GM18508 (cell line): ENCODE measurements at regions not wholly inside any gene's neighbourhood (a gene's known extent, or its start where the extent isn't known, plus 50 kb on each side); places are given as distances from the start of the nearest gene placed in this dataset.

ENCODE experiments used
- ATAC-seq: cut with Tn5 transposase; IDR thresholded peaks from one replicate; pipeline ENCODE4 v1.9.1; 2021; ENCODE audit warnings: moderate number of reproducible peaks; ENCODE audit not compliant: insufficient read depth, unreplicated experiment

- no peak for ATAC-seq
Observed at GRCh38 chr22:47586946-47587345, 824.5 kb downstream of the TBC1D22A start.

DNA sequence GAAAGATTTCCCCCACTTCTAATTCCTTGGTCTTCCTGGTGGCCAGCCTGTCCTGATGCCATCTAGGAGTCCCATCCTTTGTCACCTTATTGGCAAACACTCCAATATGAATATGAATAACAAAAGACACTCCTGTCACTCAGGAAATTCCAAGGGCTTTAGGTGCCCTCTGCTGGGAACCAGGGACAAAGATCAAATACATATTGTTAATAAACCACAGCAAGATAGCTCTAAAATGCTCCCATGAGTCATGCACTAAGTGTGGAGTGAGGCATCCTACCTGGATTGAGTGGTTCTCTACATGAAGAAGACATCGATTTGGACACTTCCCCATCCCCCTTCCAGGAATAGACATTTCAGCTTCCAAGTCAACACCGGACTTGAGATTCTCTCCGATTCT lies 823.6 kb downstream of the TBC1D22A start:
- ATAC-seq: no peak

DNA sequence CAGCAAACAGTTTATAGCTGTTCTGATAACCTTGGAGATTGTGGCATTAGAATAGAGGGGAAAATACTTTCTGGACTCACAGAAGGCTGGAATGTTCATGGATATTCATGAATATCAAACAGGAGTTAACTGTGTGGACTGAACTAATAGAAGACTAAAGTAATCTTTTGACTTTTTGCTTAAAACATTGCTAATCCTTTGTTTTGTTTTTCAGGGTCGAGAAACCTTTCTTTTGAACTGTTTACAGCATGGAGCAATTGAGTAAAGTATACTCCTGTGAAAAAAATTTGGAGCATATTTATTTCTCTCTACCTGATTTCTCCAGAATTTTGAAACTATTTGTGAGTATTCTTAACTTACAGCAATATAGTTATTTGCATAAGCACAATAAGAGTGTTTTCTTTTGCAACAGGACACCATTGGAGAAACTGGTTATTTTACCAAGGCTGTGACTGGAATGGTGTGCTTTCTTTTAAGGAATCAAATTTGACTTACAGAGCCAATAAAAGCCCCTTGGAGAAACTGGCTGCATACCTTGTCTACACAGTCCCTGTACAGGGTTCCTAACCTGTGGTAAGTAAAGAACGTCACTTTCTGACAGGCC lies 821.6 kb downstream of the TBC1D22A start:
- no peak for ATAC-seq

- no peak for ATAC-seq
Observed at GRCh38 chr22:47582067-47582466, 819.6 kb downstream of the TBC1D22A start.

DNA sequence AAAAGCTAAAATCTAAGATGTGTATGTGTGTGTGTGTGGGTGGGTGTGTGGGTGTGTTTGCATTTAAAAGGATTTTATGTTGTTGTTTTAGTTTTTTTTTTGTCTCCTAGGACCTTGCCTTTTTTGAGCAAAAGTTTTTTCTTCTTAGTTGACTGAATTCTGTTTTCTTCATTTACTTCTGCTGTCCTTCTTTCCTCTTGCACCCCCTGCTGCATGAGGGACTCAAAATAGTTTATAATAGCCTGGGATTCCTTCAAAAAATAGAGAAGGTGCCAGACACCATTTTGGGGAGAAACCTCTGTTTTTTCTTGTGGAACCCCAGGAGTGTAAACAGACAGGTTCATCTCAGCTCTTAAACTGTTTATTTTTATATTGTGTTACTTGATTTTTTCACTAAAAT lies 817.7 kb downstream of the TBC1D22A start:
- ATAC-seq: no peak

DNA sequence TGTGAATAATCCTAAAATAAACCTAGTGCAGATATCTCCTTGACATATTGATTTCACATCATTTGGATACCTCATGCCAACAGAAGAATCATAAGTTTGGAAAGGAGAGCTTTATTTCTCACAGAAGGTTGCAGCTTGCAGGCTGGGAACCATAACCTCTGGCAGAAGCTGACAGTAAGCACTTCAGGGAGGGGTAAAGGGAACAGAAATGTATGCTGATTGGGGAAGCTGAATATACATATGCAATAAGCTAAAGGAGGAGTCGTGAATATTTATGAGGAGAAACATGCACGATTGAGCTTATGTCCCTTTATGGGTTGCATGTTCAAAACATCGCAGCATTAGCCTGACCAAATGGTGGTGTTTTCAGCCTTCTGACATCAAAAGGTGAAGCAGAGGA lies 814.5 kb downstream of the TBC1D22A start:
- ATAC-seq: no peak

GRCh38 chr22:47575291-47575690 lies 812.8 kb downstream of the TBC1D22A start:
- ATAC-seq: no peak

DNA sequence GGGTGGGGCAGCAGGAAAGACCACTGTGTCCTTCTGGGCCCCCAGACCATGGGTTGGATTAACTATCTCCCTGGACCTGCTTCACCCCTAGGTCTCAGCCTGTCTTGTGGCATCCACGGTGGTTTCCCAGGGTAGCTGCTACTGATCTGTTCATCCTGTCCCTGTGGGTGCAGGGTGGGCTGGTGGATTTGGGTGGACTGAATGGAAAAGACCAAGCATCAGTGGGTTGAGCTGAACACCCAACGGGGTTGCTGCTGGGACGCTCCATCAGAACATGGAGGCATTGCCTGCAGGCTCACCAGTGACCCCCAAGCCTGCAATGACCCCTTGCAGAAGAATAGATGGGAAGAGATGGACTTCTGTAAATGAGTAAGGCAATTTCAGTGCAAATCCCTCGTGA lies 812.1 kb downstream of the TBC1D22A start:
- no peak for ATAC-seq

DNA sequence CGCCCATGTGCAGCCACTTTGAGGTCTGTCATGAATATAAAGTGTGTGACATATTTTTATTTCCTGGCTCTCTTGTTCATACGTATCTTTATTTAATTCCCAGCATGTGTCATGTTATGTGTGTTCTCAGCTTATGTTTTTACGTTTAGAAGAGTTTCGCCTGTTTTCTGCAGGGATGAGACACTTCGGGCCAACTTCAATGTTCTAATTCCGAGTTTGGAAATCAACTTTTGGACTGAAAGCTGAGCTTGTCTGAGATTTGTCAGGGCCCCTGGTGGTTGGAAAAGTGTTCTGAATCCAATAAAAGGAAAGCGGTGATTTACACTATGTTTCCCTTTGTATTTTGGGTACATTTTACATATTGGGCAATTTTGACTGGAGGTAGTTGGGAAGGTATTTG lies 810.7 kb downstream of the TBC1D22A start:
- ATAC-seq: no peak

DNA sequence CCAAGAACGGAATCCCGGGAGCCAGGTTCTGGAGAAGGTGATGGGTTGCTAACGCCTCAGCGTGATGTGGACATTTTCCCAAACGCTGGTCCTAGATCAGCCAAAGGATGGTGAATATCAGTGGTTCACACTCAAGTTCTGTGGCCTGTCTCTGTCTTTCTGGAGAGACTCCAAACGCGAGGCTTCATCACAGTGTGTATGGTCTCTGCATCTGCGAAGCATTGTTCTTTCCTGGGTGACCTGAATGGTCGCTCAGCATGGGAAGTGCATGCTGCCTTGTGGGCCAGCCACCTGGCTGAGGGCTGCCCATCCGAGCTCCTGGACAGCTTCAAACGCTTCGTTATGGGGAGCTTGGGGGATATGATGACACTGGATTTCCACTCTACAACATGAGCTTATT lies 810.0 kb downstream of the TBC1D22A start:
- no peak for ATAC-seq

GRCh38 chr22:47571616-47572015 lies 809.2 kb downstream of the TBC1D22A start:
- ATAC-seq: no peak

- no peak for ATAC-seq
Observed at GRCh38 chr22:47570851-47571250, 808.4 kb downstream of the TBC1D22A start.

GRCh38 chr22:47570300-47570685 lies 807.8 kb downstream of the TBC1D22A start:
- ATAC-seq: no peak

DNA sequence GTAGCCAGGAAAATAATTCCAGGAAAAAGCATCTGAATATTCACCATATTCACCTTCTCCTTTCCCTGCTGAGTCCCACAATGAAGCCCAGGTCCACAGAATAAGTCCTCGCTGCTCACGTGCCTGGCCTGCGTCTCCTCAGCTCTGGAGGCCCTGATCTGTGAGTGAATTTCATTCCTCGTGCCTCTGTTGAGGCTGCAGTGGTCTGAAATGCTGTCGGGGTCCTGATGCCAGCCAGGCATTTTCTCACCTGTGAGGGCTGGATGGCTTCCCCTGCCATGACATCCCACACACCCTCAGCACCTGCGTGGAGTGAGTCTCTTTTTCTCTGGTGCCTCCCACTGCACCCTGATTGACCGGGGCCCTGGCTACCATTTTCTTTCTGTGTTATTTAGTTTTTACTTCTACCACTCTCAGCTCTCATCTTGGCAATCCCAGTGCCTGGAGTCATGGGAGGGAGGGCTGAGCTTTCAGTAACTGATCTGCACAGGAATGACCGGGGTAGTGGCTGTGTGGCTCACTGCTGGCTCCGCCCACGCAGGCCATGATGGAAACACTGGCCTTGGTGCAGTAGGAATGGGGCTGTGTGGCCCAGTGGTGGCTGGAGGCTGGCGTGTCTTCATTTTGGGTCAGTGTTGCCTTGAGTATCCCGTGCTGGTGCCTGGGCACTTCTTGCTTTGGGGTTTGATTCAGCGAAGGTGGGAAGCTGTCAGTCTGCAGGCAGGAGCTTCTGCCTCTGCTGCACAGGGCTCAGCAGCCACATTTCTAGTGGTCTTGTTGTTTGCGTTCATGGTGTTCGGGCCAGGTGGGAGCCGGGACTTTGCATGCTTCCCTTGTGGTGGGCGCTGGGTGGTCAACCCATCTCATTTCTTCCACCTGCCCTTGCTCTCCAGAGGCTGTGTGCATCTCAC lies 807.2 kb downstream of the TBC1D22A start:
- no peak for ATAC-seq

- ATAC-seq: no peak
Observed at GRCh38 chr22:47568700-47569099, 806.2 kb downstream of the TBC1D22A start.

- ATAC-seq: no peak
Observed at GRCh38 chr22:47567126-47568090, 805.0 kb downstream of the TBC1D22A start.

GRCh38 chr22:47566491-47566890 lies 804.0 kb downstream of the TBC1D22A start:
- ATAC-seq: no peak

DNA sequence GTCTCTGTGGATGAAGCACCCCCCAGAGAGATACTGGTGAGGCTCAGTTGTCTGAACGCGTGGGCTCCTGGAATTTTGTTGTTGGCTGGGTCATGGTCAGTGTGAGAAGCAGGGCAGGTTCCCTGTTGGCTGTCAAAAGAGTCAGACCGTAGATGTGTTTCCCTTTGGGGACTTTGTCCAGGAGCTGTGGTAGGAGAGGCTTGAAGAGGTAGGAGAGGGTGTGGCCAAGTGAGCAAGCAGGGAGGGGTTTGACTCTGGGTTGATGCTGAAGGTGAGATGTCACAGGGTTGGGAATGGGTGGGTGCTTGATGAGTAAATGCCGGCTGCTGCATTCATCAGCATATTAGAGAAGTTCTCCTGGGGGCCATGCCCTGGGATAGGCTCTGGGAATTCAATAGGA lies 803.2 kb downstream of the TBC1D22A start:
- ATAC-seq: no peak

GRCh38 chr22:47564651-47565434 lies 802.4 kb downstream of the TBC1D22A start:
- ATAC-seq: no peak

- no peak for ATAC-seq
Observed at GRCh38 chr22:47564158-47564450, 801.7 kb downstream of the TBC1D22A start.
